IPS-20b (cell line): ENCODE measurements at regions not wholly inside any gene's neighbourhood (a gene's known extent, or its start where the extent isn't known, plus 50 kb on each side); places are given as distances from the start of the nearest gene placed in this dataset.

ENCODE experiments used
- H3K27ac ChIP-seq: one replicate; pipeline ENCODE4 v1.5.1; 2013; ENCODE audit warnings: low read length
- H3K27me3 ChIP-seq: 2 replicates; pipeline ENCODE4 v1.6.1; 2013; ENCODE audit warnings: mild to moderate bottlenecking, low read length, inconsistent platforms; ENCODE audit not compliant: insufficient read depth
- H3K36me3 ChIP-seq: 2 replicates; pipeline ENCODE4 v1.6.1; 2013; ENCODE audit warnings: low read depth, mild to moderate bottlenecking, inconsistent platforms, low read length, moderate library complexity; ENCODE audit not compliant: insufficient read depth
- H3K4me1 ChIP-seq: 2 replicates; pipeline ENCODE4 v1.6.1; 2013; ENCODE audit warnings: mild to moderate bottlenecking, control low read depth, inconsistent platforms, low read length, moderate library complexity; ENCODE audit not compliant: insufficient read depth
- H3K4me3 ChIP-seq: 2 replicates; pipeline ENCODE4 v1.5.1; 2013; ENCODE audit warnings: mild to moderate bottlenecking, low read length, inconsistent platforms
- H3K9ac ChIP-seq: 2 replicates; pipeline ENCODE4 v1.6.1; 2013; ENCODE audit warnings: low read depth, mild to moderate bottlenecking, inconsistent platforms, low read length, moderate library complexity
- H3K9me3 ChIP-seq: 2 replicates; pipeline ENCODE4 v1.6.1; 2013; ENCODE audit warnings: mild to moderate bottlenecking, low read depth, low read length, inconsistent platforms; ENCODE audit not compliant: insufficient read depth

DNA sequence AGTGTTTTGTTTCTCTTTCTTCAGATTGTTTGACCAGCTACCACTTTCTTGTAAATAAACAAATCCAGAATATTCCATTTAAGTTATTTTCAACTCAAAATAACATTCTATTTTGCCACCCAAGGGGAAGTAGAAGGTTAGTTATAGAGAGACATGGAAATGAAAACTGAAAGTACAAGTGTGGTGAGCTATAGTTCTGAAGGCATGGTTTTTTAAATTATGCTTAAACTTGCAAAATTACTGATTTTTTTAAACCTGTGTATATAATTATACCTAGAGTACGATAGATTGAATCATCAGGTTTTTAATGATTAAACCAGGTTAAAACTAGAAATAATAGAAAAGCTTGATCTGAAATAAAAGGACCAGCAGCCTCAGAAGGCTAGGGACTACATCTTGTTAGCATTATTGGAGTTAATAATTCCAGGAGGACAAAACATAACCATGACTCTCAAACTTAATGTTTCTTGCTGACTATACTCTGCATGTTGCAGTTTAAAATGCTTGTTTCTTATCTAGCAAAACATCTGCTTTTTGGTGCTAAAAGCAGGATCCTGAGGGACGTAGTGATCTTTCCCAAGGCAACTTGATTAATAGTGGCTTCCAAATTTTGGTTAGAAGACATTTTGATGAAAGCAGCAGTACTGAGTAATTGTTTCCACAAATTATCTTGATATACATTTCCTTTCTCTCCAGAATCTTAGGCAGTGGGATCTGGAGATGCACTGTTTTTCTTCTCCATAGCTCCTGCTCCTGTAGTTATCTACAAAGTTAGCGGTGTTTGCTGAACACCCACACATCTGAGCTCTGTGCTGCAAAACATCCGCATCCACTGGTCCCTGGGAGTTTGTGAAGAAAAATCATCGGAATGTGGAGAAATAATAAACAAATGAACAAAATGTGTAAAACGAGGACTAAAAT is 327.2 kb upstream of the PKDCC start:
- no peak overlapping the region for H3K4me3 ChIP-seq
- H3K36me3 ChIP-seq, result no peaks in the 10 kb centered on the region
- no peaks in the 10 kb centered on the region for H3K27me3 ChIP-seq
- no peak overlapping the region for H3K9ac ChIP-seq
- no peak overlapping the region for H3K27ac ChIP-seq
- H3K9me3 ChIP-seq, result no peaks in the 10 kb centered on the region
- H3K4me1 ChIP-seq, result no peaks in the 10 kb centered on the region; the same call in 1 of the 2 replicates

DNA sequence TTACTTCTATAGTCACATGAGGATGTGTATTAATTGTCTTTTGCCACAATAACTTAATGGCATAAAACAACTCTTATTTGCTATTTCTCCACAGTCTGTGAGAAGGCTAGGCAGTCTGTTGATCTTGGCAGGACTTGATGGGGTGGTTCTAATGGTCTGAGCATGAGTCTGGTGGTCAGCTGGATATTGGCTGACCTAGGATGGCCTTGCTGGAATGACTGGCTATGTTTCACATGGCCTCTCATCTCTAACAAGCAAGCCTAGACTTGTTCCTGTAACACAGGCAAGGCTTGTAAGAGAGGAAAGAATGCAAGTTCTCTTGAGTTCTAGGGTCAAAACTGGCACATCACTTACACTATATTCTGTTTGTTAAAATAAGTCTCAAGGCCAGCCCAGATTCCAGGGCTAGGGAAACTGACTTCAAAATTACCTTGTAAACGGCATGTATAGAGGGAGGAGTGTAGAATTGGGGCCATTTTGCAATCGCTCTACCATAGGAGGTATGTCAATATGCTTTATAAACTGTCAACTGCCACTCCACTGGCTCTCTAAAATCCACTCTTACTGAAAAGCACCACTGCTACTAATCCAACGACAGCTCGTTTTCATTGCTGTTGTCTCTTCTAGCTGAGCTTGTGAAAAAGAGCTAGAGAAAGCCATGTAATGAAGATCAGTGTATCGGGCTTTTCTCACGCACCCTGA is 325.0 kb upstream of the PKDCC start:
- Histone ChIP-seq H3K4me1 (no peaks in the 10 kb centered on the region; the same call in 1 of the 2 replicates), H3K9ac (no peak overlapping the region), H3K36me3 (no peaks in the 10 kb centered on the region), H3K4me3 (no peak overlapping the region), H3K27ac (no peak overlapping the region), H3K9me3 (no peaks in the 10 kb centered on the region), H3K27me3 (no peaks in the 10 kb centered on the region)

DNA sequence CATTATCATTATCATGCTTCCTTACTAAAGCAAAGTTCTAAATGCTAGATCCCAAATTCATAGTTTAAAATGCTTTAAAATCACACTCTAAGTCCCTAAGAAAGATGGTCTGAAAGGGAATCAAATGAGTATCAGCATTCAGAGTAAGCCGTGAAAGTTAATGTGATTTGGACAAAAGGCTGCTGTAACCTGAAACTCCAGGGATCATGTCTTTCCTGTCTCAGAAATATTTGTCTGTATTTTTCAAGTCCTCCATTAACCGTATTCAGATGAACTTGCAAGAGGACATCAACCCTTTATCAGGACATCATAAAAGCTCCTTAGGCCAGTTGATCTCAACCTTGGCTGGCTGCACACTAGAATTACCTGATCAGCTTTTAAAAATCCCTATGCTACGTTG is 324.3 kb upstream of the PKDCC start:
- Histone ChIP-seq H3K4me3 (no peak overlapping the region), H3K4me1 (no peaks in the 10 kb centered on the region; the same call in 1 of the 2 replicates), H3K27me3 (no peaks in the 10 kb centered on the region), H3K9me3 (no peaks in the 10 kb centered on the region), H3K36me3 (no peaks in the 10 kb centered on the region), H3K27ac (no peak overlapping the region), H3K9ac (no peak overlapping the region)

DNA sequence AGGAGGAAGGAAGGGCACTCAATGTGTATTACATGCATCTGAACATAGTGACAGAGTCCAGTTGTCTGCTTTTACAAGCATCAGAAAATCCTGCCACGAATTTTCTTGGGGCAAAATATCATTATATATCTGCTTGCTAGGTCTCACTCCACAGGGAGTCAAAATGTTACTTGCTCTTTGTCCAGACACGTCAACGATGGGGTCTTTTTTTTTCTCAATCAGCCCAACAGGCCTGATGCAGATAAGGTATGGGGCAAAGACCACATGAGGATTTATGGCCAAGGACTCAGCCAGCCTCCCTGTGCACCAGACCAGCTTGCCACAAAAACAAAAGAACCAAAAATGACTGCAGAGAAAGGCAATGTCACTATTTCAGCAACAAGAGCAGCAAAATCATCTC is 323.4 kb upstream of the PKDCC start:
- no peaks in the 10 kb centered on the region for H3K9me3 ChIP-seq
- no peak overlapping the region for H3K27ac ChIP-seq
- no peaks in the 10 kb centered on the region for H3K36me3 ChIP-seq
- no peak overlapping the region for H3K4me3 ChIP-seq
- no peak overlapping the region for H3K9ac ChIP-seq
- H3K4me1 ChIP-seq, result no peaks in the 10 kb centered on the region; the same call in 1 of the 2 replicates
- no peaks in the 10 kb centered on the region for H3K27me3 ChIP-seq

DNA sequence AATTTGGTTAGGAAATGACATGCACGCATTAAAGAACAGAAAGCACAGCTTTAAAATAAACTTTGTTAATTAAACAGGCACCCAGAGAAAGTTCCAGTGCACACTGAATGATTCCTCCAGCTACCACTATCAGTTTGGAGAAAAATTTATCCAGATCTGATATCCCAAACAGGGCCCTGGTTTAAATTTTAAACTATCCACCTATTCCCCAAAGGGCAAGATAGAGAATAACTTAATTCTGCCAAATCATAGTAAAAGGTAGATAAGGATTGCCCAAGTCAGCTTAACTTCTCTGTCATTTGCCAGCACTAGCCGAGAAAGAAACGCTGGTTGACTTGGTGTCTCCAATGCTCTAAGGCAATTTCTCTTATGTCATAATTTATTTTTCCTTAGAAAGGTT is 321.9 kb upstream of the PKDCC start:
- Histone ChIP-seq H3K4me3 (no peak overlapping the region), H3K27me3 (no peaks in the 10 kb centered on the region), H3K36me3 (no peaks in the 10 kb centered on the region), H3K27ac (no peak overlapping the region), H3K4me1 (no peaks in the 10 kb centered on the region; the same call in 1 of the 2 replicates), H3K9me3 (no peaks in the 10 kb centered on the region), H3K9ac (no peak overlapping the region)

DNA sequence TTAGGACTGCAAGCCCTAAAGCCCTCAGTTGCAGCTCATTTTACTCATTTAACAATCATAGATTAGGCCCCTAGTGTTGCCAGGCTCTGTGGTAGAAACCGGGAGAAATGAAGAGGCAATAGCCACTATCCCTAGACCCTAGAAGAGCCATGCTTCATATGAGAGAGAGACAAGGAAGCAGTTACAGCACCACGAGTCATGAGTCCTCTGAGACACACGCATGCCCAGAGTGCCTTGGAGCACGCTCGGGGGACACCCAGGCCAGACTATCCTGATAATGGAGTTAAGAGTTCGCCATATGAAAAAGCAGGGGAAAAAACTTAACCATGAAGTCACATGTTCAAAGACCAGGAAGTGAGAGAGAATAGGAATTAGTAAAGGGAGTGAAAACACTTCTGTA is 321.5 kb upstream of the PKDCC start:
- H3K36me3 ChIP-seq, result no peaks in the 10 kb centered on the region
- H3K27me3 ChIP-seq, result no peaks in the 10 kb centered on the region
- H3K9ac ChIP-seq, result no peak overlapping the region
- no peak overlapping the region for H3K4me3 ChIP-seq
- no peak overlapping the region for H3K27ac ChIP-seq
- no peaks in the 10 kb centered on the region for H3K9me3 ChIP-seq
- no peaks in the 10 kb centered on the region; the same call in 1 of the 2 replicates for H3K4me1 ChIP-seq

DNA sequence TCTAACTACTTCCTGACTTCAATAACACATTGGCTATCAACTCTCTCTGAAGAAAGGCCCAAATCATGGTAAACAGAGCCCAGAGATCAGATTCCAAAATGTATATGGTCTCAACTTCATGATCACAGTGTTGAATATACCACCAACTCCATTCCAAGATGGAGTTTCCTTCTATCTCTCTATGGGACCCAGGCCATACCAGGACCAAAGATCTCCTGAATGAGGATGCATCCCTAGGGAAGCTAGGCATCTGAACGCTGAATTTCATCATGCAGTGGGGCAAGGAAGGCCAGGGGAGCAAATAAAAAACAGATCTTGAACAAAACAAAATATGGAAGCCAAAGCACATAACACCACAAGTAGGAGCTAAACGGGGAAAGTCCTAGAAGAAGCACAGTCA is 320.7 kb upstream of the PKDCC start:
- Histone ChIP-seq H3K36me3 (no peaks in the 10 kb centered on the region), H3K27me3 (no peaks in the 10 kb centered on the region), H3K9me3 (no peaks in the 10 kb centered on the region), H3K4me1 (no peaks in the 10 kb centered on the region; the same call in 1 of the 2 replicates), H3K9ac (no peak overlapping the region), H3K27ac (no peak overlapping the region), H3K4me3 (no peak overlapping the region)

DNA sequence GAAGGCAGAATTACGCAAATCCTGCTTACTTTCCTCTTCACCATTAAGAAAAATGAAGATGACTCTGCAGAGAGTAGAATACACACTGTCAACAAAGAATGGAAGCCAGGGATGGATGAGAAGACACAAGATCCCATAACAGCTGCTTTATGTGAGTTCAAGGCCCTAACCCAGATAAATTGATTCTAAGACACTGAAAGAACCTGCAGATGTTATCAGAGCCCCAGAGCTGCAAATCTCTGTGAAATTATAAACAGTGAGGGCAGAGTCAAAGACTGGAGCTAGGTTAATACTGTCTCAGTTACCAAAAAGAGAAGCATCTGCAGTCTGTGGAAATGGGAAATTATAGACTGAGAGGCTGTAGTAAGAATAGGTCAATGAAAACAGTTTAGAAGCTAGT is 320.1 kb upstream of the PKDCC start:
- Histone ChIP-seq H3K27ac (no peak overlapping the region), H3K36me3 (no peaks in the 10 kb centered on the region), H3K9me3 (no peaks in the 10 kb centered on the region), H3K4me3 (no peak overlapping the region), H3K4me1 (no peaks in the 10 kb centered on the region; the same call in 1 of the 2 replicates), H3K27me3 (no peaks in the 10 kb centered on the region), H3K9ac (no peak overlapping the region)

DNA sequence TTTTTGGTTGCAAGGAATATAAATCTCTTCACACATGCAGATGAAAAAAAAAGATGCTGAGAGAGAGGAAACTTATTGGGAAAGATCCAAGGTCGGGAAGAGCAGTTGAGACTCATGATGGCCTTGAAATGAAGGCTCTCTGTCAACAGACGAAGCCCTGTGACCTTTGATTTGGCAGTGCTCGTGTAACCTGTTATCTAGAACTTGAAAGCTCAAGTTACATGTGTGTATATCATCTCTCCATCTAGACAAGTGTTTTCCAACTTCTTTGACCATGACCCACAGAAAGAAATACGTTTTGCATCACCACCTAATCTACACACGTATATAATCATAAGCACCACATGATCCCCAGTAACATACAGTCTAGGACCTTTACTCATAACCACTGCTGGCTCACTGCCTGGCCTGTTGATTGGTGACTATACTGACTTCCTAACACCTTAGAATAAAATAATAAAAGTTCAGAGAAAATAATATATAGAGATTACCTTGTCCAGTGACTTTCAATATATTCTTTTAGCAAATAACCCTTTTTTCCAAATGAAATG is 319.0 kb upstream of the PKDCC start:
- Histone ChIP-seq H3K9me3 (no peaks in the 10 kb centered on the region), H3K9ac (no peak overlapping the region), H3K4me3 (no peak overlapping the region), H3K4me1 (no peaks in the 10 kb centered on the region; the same call in 1 of the 2 replicates), H3K27me3 (no peaks in the 10 kb centered on the region), H3K36me3 (no peaks in the 10 kb centered on the region), H3K27ac (no peak overlapping the region)

DNA sequence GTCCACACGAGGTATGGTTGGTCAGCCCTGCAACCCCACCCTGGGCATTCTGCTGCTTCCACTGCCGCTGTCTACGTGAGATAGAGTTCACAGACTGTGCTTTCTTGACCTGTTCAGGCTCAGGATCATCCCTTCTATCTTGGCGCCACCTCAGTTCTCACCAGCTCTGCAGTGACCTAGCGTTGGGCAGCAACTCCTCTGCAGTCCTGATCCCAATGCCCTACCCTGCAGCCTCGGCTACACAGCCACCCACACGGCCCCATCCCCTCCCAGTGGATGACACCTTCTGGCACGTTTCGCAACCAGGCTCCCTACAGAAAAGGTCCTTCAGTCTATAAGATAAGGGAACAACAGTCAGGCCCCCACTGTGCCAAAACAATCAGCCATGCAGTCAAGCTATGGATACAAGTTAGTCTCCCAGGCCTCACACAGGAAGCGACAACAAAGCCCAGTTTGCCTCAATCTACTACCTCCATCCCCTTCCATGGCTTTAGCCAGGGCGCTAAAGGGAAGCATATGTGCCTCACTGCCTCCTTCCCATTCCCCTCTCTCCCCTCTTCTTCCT is 317.9 kb upstream of the PKDCC start:
- Histone ChIP-seq H3K4me1 (no peaks in the 10 kb centered on the region), H3K9ac (no peak overlapping the region), H3K27me3 (no peaks in the 10 kb centered on the region), H3K36me3 (no peaks in the 10 kb centered on the region), H3K9me3 (no peaks in the 10 kb centered on the region), H3K27ac (no peak overlapping the region), H3K4me3 (no peak overlapping the region)

DNA sequence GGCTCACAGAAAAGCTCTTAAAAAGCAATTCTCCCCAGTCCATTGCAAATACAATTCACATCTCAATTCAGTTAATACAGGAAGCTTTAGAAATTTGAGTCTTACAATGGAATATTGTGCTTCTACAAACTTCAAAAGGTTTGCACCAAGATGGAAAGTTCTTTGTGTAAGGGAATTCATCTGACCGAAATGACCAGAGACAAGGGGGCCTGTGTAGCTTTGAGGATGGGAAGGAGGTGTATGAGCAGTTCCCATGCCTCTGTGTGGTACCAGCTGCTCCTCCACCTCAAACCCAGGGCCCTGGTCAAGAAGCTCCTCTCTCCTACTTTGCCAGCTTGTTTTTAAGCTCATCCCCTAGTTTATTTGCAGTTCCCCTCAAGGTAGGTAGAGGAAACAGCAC is 312.8 kb upstream of the PKDCC start:
- Histone ChIP-seq H3K9ac (no peak overlapping the region), H3K27me3 (no peaks in the 10 kb centered on the region), H3K4me3 (no peak overlapping the region), H3K36me3 (no peaks in the 10 kb centered on the region), H3K4me1 (no peaks in the 10 kb centered on the region), H3K27ac (no peak overlapping the region), H3K9me3 (no peaks in the 10 kb centered on the region)
